ENCODE measurements at regions not wholly inside any gene's neighbourhood (a gene's known extent, or its start where the extent isn't known, plus 50 kb on each side); places are given as distances from the start of the nearest gene placed in this dataset.
A peak's percentile ranks its signal among the peaks of the same experiment; 100 is the strongest.

DNA sequence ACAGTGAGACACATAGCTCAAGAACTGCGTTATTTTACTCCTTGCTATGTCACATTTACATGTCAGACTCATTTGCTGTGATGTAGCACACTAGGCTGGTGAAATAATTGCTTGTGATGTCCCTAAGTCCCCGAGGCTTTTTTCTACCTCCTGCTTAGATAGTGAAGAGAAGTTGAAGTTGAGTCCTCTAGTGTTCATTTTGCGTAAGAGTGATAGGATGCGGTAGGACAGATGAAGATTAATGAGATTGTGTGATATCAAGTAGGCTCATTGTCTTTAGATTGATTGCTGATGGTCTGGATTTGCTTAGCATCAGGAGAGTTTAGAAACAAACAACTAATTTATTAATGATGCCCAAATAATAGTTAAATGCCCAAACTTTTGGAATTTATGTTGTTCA is 173.6 kb upstream of the NUDT6 start:
- no peaks in the 10 kb centered on the region for H4K20me1 ChIP-seq (ENCODE audit: insufficient read depth, low read length)
- no peaks in the 10 kb centered on the region for H3K27me3 Mint-ChIP-seq (ENCODE audit: low read depth, unreplicated experiment)
- no peaks in the 10 kb centered on the region for H3K79me2 ChIP-seq (ENCODE audit: insufficient read depth, low read length)
- H3K4me3 Mint-ChIP-seq (ENCODE audit: unreplicated experiment): no peak overlapping the region
- no peak overlapping the region for H3K4me3 ChIP-seq (ENCODE audit: insufficient read depth, low read depth, low read length)
- H3K9me3 ChIP-seq (ENCODE audit: insufficient read depth, low read depth, low read length): no peaks in the 10 kb centered on the region
- H3K4me2 ChIP-seq (ENCODE audit: low read length): no peak overlapping the region
- H3K9me3 Mint-ChIP-seq (ENCODE audit: unreplicated experiment): peaks cover under 1% of the 10 kb centered on the region
- H3K27ac Mint-ChIP-seq (ENCODE audit: unreplicated experiment): no peak overlapping the region
- no peaks in the 10 kb centered on the region for H3K36me3 ChIP-seq (ENCODE audit: insufficient read depth, low read length)
- H3K9ac ChIP-seq (ENCODE audit: low read length): no peak overlapping the region
- TF ChIP-seq EZH2 (IDR thresholded peaks at IDR 0.05; ENCODE audit: insufficient read depth, low read length): no peak
- TF ChIP-seq, protein P1, sequence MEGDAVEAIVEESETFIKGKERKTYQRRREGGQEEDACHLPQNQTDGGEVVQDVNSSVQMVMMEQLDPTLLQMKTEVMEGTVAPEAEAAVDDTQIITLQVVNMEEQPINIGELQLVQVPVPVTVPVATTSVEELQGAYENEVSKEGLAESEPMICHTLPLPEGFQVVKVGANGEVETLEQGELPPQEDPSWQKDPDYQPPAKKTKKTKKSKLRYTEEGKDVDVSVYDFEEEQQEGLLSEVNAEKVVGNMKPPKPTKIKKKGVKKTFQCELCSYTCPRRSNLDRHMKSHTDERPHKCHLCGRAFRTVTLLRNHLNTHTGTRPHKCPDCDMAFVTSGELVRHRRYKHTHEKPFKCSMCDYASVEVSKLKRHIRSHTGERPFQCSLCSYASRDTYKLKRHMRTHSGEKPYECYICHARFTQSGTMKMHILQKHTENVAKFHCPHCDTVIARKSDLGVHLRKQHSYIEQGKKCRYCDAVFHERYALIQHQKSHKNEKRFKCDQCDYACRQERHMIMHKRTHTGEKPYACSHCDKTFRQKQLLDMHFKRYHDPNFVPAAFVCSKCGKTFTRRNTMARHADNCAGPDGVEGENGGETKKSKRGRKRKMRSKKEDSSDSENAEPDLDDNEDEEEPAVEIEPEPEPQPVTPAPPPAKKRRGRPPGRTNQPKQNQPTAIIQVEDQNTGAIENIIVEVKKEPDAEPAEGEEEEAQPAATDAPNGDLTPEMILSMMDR (IDR thresholded peaks at IDR 0.05; ENCODE audit: insufficient read depth, low read depth, low read length): no peak
- H3K27ac ChIP-seq (ENCODE audit: low read depth, low read length): no peak overlapping the region
- H2AFZ ChIP-seq (ENCODE audit: low read depth, low read length): no peak overlapping the region
- no peak for FAIRE-seq
- DNase-seq (ENCODE audit: low read depth): no peak
- no peaks in the 10 kb centered on the region for H3K4me1 ChIP-seq (ENCODE audit: insufficient read depth, low read length)
- peaks cover 3% of the 10 kb centered on the region for H3K4me1 Mint-ChIP-seq (ENCODE audit: low read depth, unreplicated experiment)
- no peaks in the 10 kb centered on the region for H3K27me3 ChIP-seq (ENCODE audit: insufficient read depth, low read length)
- peaks cover 3% of the 10 kb centered on the region for H3K36me3 Mint-ChIP-seq (ENCODE audit: low read depth, unreplicated experiment)

DNA sequence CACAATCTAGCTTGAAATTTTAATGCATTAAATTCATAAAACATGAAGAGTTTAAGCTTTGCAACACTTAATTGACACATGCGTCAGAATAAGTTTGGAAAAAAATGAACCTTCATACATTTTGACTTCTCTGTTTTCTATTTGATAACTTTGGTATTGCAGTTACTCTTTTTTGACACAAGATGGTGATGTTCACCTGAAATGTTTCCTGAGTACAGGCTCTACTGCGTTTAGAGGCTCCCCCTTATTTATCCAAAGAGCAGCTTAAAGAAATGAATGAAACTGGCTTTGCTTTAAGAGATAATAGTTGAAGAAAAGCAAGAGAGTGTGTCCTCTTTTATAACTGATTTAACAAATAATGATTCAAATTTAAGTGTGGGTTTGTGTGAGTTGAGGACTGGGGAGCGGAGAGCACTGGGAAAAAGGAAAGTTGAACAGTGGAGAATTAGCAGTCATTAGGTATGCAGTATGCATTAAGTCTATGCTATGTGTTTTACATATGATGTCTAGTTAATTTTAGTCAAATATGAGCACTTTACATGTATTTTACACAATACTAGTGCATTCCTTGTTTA is 180.6 kb upstream of the NUDT6 start:
- Histone ChIP-seq H3K79me2 (ENCODE audit: insufficient read depth, low read length) (no peaks in the 10 kb centered on the region), H3K27me3 (ENCODE audit: insufficient read depth, low read length) (no peaks in the 10 kb centered on the region), H3K4me3 (ENCODE audit: insufficient read depth, low read depth, low read length) (no peak overlapping the region), H3K27ac (ENCODE audit: low read depth, low read length) (no peak overlapping the region), H4K20me1 (ENCODE audit: insufficient read depth, low read length) (no peaks in the 10 kb centered on the region), H3K4me2 (ENCODE audit: low read length) (no peak overlapping the region), H2AFZ (ENCODE audit: low read depth, low read length) (no peak overlapping the region), H3K36me3 (ENCODE audit: insufficient read depth, low read length) (no peaks in the 10 kb centered on the region), H3K9me3 (ENCODE audit: insufficient read depth, low read depth, low read length) (no peaks in the 10 kb centered on the region), H3K4me1 (ENCODE audit: insufficient read depth, low read length) (no peaks in the 10 kb centered on the region), H3K9ac (ENCODE audit: low read length) (no peak overlapping the region)
- Mint-ChIP-seq H3K4me3 (ENCODE audit: unreplicated experiment) (no peak overlapping the region), H3K4me1 (ENCODE audit: low read depth, unreplicated experiment) (no peaks in the 10 kb centered on the region), H3K27me3 (ENCODE audit: low read depth, unreplicated experiment) (no peaks in the 10 kb centered on the region), H3K9me3 (ENCODE audit: unreplicated experiment) (no peaks in the 10 kb centered on the region), H3K27ac (ENCODE audit: unreplicated experiment) (no peak overlapping the region), H3K36me3 (ENCODE audit: low read depth, unreplicated experiment) (peaks cover 6% of the 10 kb centered on the region)
- peak; percentile 65 for FAIRE-seq
- peak; percentile 33 for DNase-seq (ENCODE audit: low read depth)
- TF ChIP-seq, protein P1 (IDR thresholded peaks at IDR 0.05; ENCODE audit: insufficient read depth, low read depth, low read length): peak; percentile 79
- TF ChIP-seq EZH2 (IDR thresholded peaks at IDR 0.05; ENCODE audit: insufficient read depth, low read length): no peak

DNA sequence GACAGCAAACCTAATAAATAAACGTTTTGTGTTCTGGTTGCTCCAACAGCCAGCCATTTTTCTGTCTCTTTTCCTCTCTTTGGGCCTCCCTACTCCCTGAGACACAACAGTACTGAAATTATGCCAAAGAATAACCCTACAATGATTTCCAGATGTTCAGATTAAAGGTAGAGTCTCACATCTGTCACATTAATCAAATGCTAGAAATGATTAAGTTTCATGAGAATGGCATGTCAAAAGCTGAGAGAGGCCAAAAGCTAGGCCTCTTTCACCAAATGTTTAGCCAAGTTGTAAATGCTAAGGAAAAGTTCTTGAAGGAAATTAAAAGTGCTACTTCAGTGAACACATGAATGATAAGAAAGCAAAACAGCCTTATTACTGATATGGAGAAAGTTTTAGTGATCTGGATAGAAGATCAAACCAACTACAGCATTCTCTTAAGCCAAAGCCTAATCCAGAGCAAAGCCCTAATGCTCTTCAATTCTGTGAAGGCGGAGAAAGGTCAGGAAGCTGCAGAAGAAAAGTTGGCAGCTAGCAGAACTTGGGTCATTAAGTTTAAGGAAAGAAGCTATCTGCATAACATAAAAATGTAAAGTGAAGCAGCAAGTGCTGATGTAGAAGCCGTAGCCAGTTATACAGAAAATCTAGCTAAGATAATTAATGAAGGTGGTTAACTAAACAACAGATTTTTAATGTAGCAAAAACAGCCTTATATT is 182.1 kb upstream of the NUDT6 start:
- Mint-ChIP-seq H3K27me3 (ENCODE audit: low read depth, unreplicated experiment) (no peaks in the 10 kb centered on the region), H3K9me3 (ENCODE audit: unreplicated experiment) (no peaks in the 10 kb centered on the region), H3K4me1 (ENCODE audit: low read depth, unreplicated experiment) (no peaks in the 10 kb centered on the region), H3K27ac (ENCODE audit: unreplicated experiment) (no peak overlapping the region), H3K36me3 (ENCODE audit: low read depth, unreplicated experiment) (peaks cover 6% of the 10 kb centered on the region), H3K4me3 (ENCODE audit: unreplicated experiment) (no peak overlapping the region)
- Histone ChIP-seq H3K79me2 (ENCODE audit: insufficient read depth, low read length) (no peaks in the 10 kb centered on the region), H3K9me3 (ENCODE audit: insufficient read depth, low read depth, low read length) (no peaks in the 10 kb centered on the region), H3K36me3 (ENCODE audit: insufficient read depth, low read length) (no peaks in the 10 kb centered on the region), H3K4me2 (ENCODE audit: low read length) (no peak overlapping the region), H3K9ac (ENCODE audit: low read length) (no peak overlapping the region), H3K4me3 (ENCODE audit: insufficient read depth, low read depth, low read length) (no peak overlapping the region), H2AFZ (ENCODE audit: low read depth, low read length) (no peak overlapping the region), H3K27ac (ENCODE audit: low read depth, low read length) (no peak overlapping the region), H4K20me1 (ENCODE audit: insufficient read depth, low read length) (no peaks in the 10 kb centered on the region), H3K4me1 (ENCODE audit: insufficient read depth, low read length) (no peaks in the 10 kb centered on the region), H3K27me3 (ENCODE audit: insufficient read depth, low read length) (no peaks in the 10 kb centered on the region)
- FAIRE-seq (no peak), DNase-seq (ENCODE audit: low read depth) (peak; percentile 12)
- TF ChIP-seq, protein P1 (IDR thresholded peaks at IDR 0.05; ENCODE audit: insufficient read depth, low read depth, low read length): no peak
- TF ChIP-seq EZH2 (IDR thresholded peaks at IDR 0.05; ENCODE audit: insufficient read depth, low read length): no peak

Measured in astrocyte (in vitro differentiated cells and primary cell).